Thymus (tissue), 11 donors: ENCODE measurements at regions not wholly inside any gene's neighbourhood (a gene's known extent, or its start where the extent isn't known, plus 50 kb on each side); places are given as distances from the start of the nearest gene placed in this dataset.

Source experiments
- DNase-seq, 9 donors: peaks; one replicate each; pipeline ENCODE4 v3.0.0-alpha.2; 2013; ENCODE audit warnings: low spot score in 9 of 9, low read depth in 6 of 9, missing footprints in 1 of 9
- H3K27ac ChIP-seq, 2 donors: one replicate each; pipeline ENCODE4 v1.5.1; 2013; ENCODE audit warnings: control low read depth in 1 of 2, low read depth in 1 of 2, low read length in 1 of 2, mild to moderate bottlenecking in 1 of 2, moderate library complexity in 1 of 2
- H3K27me3 ChIP-seq, 2 donors: one replicate each; pipeline ENCODE4 v1.5.1; 2013; ENCODE audit warnings: low read length in 1 of 2; ENCODE audit not compliant: control insufficient read depth in 2 of 2, insufficient read depth in 1 of 2
- H3K36me3 ChIP-seq, 2 donors: one replicate each; pipeline ENCODE4 v1.5.1; 2013; ENCODE audit warnings: low read length in 1 of 2, mild to moderate bottlenecking in 1 of 2, moderate library complexity in 1 of 2; ENCODE audit not compliant: control insufficient read depth in 2 of 2, insufficient read depth in 2 of 2
- H3K4me1 ChIP-seq, 2 donors: one replicate each; pipeline ENCODE4 v1.5.1; 2013; ENCODE audit warnings: low read length in 2 of 2; ENCODE audit not compliant: control insufficient read depth in 2 of 2, insufficient read depth in 2 of 2
- H3K4me3 ChIP-seq, 2 donors: one replicate each; pipeline ENCODE4 v1.5.1; 2013; ENCODE audit warnings: low read length in 2 of 2, control low read depth in 1 of 2, mild to moderate bottlenecking in 1 of 2
- H3K9me3 ChIP-seq, 2 donors: one replicate each; pipeline ENCODE4 v1.5.1; 2013; ENCODE audit warnings: low read length in 1 of 2, mild to moderate bottlenecking in 1 of 2; ENCODE audit not compliant: control insufficient read depth in 2 of 2, insufficient read depth in 1 of 2
- WGBS: extraction: QIAGEN DNeasy Blood & Tissue Kit; methylation state at CpG from one replicate; pipeline ENCODE4 v1.1.7; 2013; 5-methylcytosine and 5-hydroxymethylcytosine counted together
- donor health status: healthy.

- Histone ChIP-seq H3K4me1 (no peaks in the 10 kb centered on the region), H3K36me3 (no peaks in the 10 kb centered on the region), H3K27ac (no peak overlapping the region), H3K27me3 (no peaks in the 10 kb centered on the region), H3K4me3 (no peak overlapping the region), H3K9me3 (no peaks in the 10 kb centered on the region)
- no peak for DNase-seq
- 94% methylated on average over 2 of the region's 2 CpGs for WGBS
Measured at GRCh38 chr15:39099524-39099923, 481.4 kb upstream of the THBS1 start.

- Histone ChIP-seq H3K27me3 (no peaks in the 10 kb centered on the region), H3K9me3 (no peaks in the 10 kb centered on the region), H3K36me3 (no peaks in the 10 kb centered on the region), H3K4me3 (no peak overlapping the region), H3K4me1 (no peaks in the 10 kb centered on the region), H3K27ac (no peak overlapping the region)
- 89% methylated on average over 2 of the region's 2 CpGs for WGBS
- DNase-seq = no peak
Measured at GRCh38 chr15:39100106-39100660, 480.7 kb upstream of the THBS1 start.

- Histone ChIP-seq H3K4me3 (no peak overlapping the region), H3K9me3 (no peaks in the 10 kb centered on the region), H3K36me3 (no peaks in the 10 kb centered on the region), H3K4me1 (no peaks in the 10 kb centered on the region), H3K27ac (no peak overlapping the region), H3K27me3 (no peaks in the 10 kb centered on the region)
- no peak for DNase-seq
- WGBS = 98% methylated on average over 1 of the region's 1 CpG
Measured at GRCh38 chr15:39102431-39102830, 478.4 kb upstream of the THBS1 start.

- Histone ChIP-seq H3K4me1 (no peaks in the 10 kb centered on the region), H3K27ac (no peak overlapping the region), H3K9me3 (no peaks in the 10 kb centered on the region), H3K36me3 (no peaks in the 10 kb centered on the region), H3K4me3 (no peak overlapping the region), H3K27me3 (no peaks in the 10 kb centered on the region)
- 97% methylated on average over 5 of the region's 5 CpGs for WGBS
- DNase-seq = no peak
Measured at GRCh38 chr15:39106950-39107349, 473.9 kb upstream of the THBS1 start.

- H3K36me3 ChIP-seq = no peaks in the 10 kb centered on the region
- H3K4me1 ChIP-seq = no peaks in the 10 kb centered on the region
- H3K27me3 ChIP-seq = no peaks in the 10 kb centered on the region
- DNase-seq = no peak
- no peak overlapping the region for H3K27ac ChIP-seq
- H3K9me3 ChIP-seq = no peaks in the 10 kb centered on the region
- no peak overlapping the region for H3K4me3 ChIP-seq
Measured at GRCh38 chr15:39108021-39108420, 472.9 kb upstream of the THBS1 start.

GRCh38 chr15:39110336-39110735, 470.5 kb upstream of the THBS1 start:
- Histone ChIP-seq H3K4me1 (no peaks in the 10 kb centered on the region), H3K9me3 (peaks cover 0 to 12% of the 10 kb centered on the region in 2 donors), H3K27ac (no peak overlapping the region), H3K36me3 (no peaks in the 10 kb centered on the region), H3K4me3 (no peak overlapping the region), H3K27me3 (no peaks in the 10 kb centered on the region)
- no peak for DNase-seq

GRCh38 chr15:39110746-39111145, 470.1 kb upstream of the THBS1 start:
- Histone ChIP-seq H3K27me3 (no peaks in the 10 kb centered on the region), H3K9me3 (peaks cover 0 to 17% of the 10 kb centered on the region in 2 donors), H3K36me3 (no peaks in the 10 kb centered on the region), H3K27ac (no peak overlapping the region), H3K4me1 (no peaks in the 10 kb centered on the region), H3K4me3 (no peak overlapping the region)
- WGBS = 91% methylated on average over 1 of the region's 1 CpG
- DNase-seq = no peak

- DNase-seq = no peak
- no peaks in the 10 kb centered on the region for H3K27me3 ChIP-seq
- no peak overlapping the region for H3K4me3 ChIP-seq
- H3K9me3 ChIP-seq = peaks cover 0 to 18% of the 10 kb centered on the region in 2 donors
- WGBS = 96% methylated on average over 3 of the region's 3 CpGs
- H3K27ac ChIP-seq = no peak overlapping the region
- no peaks in the 10 kb centered on the region for H3K4me1 ChIP-seq
- no peaks in the 10 kb centered on the region for H3K36me3 ChIP-seq
Measured at GRCh38 chr15:39113741-39114140, 467.1 kb upstream of the THBS1 start.

GRCh38 chr15:39114690-39115378, 466.0 kb upstream of the THBS1 start:
- DNase-seq = no peak
- H3K36me3 ChIP-seq = no peaks in the 10 kb centered on the region
- WGBS = 96% methylated on average over 1 of the region's 1 CpG
- no peaks in the 10 kb centered on the region for H3K4me1 ChIP-seq
- H3K27me3 ChIP-seq = no peaks in the 10 kb centered on the region
- H3K9me3 ChIP-seq = peaks cover 0 to 18% of the 10 kb centered on the region in 2 donors
- no peak overlapping the region for H3K4me3 ChIP-seq
- no peak overlapping the region for H3K27ac ChIP-seq
